Uterus (tissue), 2 donors: ENCODE measurements at regions not wholly inside any gene's neighbourhood (a gene's known extent, or its start where the extent isn't known, plus 50 kb on each side); places are given as distances from the start of the nearest gene placed in this dataset.

ENCODE experiments used
- CTCF ChIP-seq, 4 experiments: fragments of 200-600 bp in 2 of 4; fragments of 450-650 bp in 2 of 4; sonication (generic) in 2 of 4; IDR thresholded peaks; one replicate each; pipeline ENCODE4 v1.5.1; 2016 to 2019; ENCODE audit warnings: antibody characterized with exemption in 4 of 4, mild to moderate bottlenecking in 2 of 4, moderate library complexity in 1 of 4
- POLR2A ChIP-seq, 2 donors: fragments of 450-650 bp; IDR thresholded peaks; one replicate each; pipeline ENCODE4 v1.6.1; 2016; ENCODE audit warnings: antibody characterized with exemption in 2 of 2, mild to moderate bottlenecking in 1 of 2, moderate library complexity in 1 of 2

- no peak for TF ChIP-seq CTCF (IDR thresholded peaks at IDR 0.05)
- TF ChIP-seq POLR2A (IDR thresholded peaks at IDR 0.05) = no peak
These were observed 55.5 kb upstream of the MEF2C start for GRCh38 chr5:88938488-88938887.
